ENCODE measurements at regions not wholly inside any gene's neighbourhood (a gene's known extent, or its start where the extent isn't known, plus 50 kb on each side); places are given as distances from the start of the nearest gene placed in this dataset.
"Not testable (repeated sequence)": the region's sequence is repeated elsewhere in the genome, so short reads cannot be mapped to it uniquely, and the experiment has no call there.

GRCh38 chr17:36839256-36839655 lies 98.0 kb upstream of the LHX1 start:
- no peak for DNase-seq (ENCODE audit: extremely low spot score, insufficient read length, low read depth)
- FAIRE-seq, result no peak

- DNase-seq (ENCODE audit: extremely low spot score, insufficient read length, low read depth), result no peak
- FAIRE-seq, result no peak
These were observed 96.5 kb upstream of the LHX1 start for GRCh38 chr17:36840796-36841195.

GRCh38 chr17:36842231-36842819 lies 95.0 kb upstream of the LHX1 start:
- DNase-seq (ENCODE audit: extremely low spot score, insufficient read length, low read depth) (no peak), FAIRE-seq (no peak)

- DNase-seq (ENCODE audit: extremely low spot score, insufficient read length, low read depth), result no peak
- FAIRE-seq, result no peak
These were observed 94.2 kb upstream of the LHX1 start for GRCh38 chr17:36842963-36843558.

GRCh38 chr17:36844013-36844412 lies 93.3 kb upstream of the LHX1 start:
- FAIRE-seq (no peak), DNase-seq (ENCODE audit: extremely low spot score, insufficient read length, low read depth) (no peak)

- DNase-seq (ENCODE audit: extremely low spot score, insufficient read length, low read depth) (no peak), FAIRE-seq (no peak)
These were observed 92.7 kb upstream of the LHX1 start for GRCh38 chr17:36844601-36845000.

GRCh38 chr17:36845916-36846315 lies 91.4 kb upstream of the LHX1 start:
- FAIRE-seq (no peak), DNase-seq (ENCODE audit: extremely low spot score, insufficient read length, low read depth) (no peak)

GRCh38 chr17:36846410-36847292 lies 90.6 kb upstream of the LHX1 start:
- no peak for FAIRE-seq

GRCh38 chr17:36848008-36848902 lies 89.0 kb upstream of the LHX1 start:
- no peak for DNase-seq (ENCODE audit: extremely low spot score, insufficient read length, low read depth)
- no peak for FAIRE-seq

More at GRCh38 chr17:36846410-36847292, 90.6 kb upstream of the LHX1 start:
- no peak for DNase-seq (ENCODE audit: extremely low spot score, insufficient read length, low read depth)

GRCh38 chr17:36849020-36849419 lies 88.3 kb upstream of the LHX1 start:
- DNase-seq (ENCODE audit: extremely low spot score, insufficient read length, low read depth); FAIRE-seq: not testable (repeated sequence)

GRCh38 chr17:36849871-36850348 lies 87.4 kb upstream of the LHX1 start:
- FAIRE-seq, result no peak
- DNase-seq (ENCODE audit: extremely low spot score, insufficient read length, low read depth), result peak; percentile 30

- FAIRE-seq (no peak), DNase-seq (ENCODE audit: extremely low spot score, insufficient read length, low read depth) (no peak)
These were observed 86.5 kb upstream of the LHX1 start for GRCh38 chr17:36850790-36851189.

- DNase-seq (ENCODE audit: extremely low spot score, insufficient read length, low read depth), result no peak
- no peak for FAIRE-seq
These were observed 86.0 kb upstream of the LHX1 start for GRCh38 chr17:36851250-36851649.

- FAIRE-seq; DNase-seq (ENCODE audit: extremely low spot score, insufficient read length, low read depth): not testable (repeated sequence)
These were observed 84.8 kb upstream of the LHX1 start for GRCh38 chr17:36852478-36852877.

- FAIRE-seq, result no peak
- no peak for DNase-seq (ENCODE audit: extremely low spot score, insufficient read length, low read depth)
These were observed 82.3 kb upstream of the LHX1 start for GRCh38 chr17:36854982-36855381.

GRCh38 chr17:36855459-36855858 lies 81.8 kb upstream of the LHX1 start:
- FAIRE-seq (no peak), DNase-seq (ENCODE audit: extremely low spot score, insufficient read length, low read depth) (no peak)

GRCh38 chr17:36856222-36856621 lies 81.1 kb upstream of the LHX1 start:
- DNase-seq (ENCODE audit: extremely low spot score, insufficient read length, low read depth) (no peak), FAIRE-seq (no peak)

- no peak for FAIRE-seq
- no peak for DNase-seq (ENCODE audit: extremely low spot score, insufficient read length, low read depth)
These were observed 80.3 kb upstream of the LHX1 start for GRCh38 chr17:36856903-36857381.

- FAIRE-seq, result no peak
- DNase-seq (ENCODE audit: extremely low spot score, insufficient read length, low read depth), result no peak
These were observed 79.6 kb upstream of the LHX1 start for GRCh38 chr17:36857698-36858097.

Measured in GM18507 (cell line).